ENCODE measurements at regions not wholly inside any gene's neighbourhood (a gene's known extent, or its start where the extent isn't known, plus 50 kb on each side); places are given as distances from the start of the nearest gene placed in this dataset.
A peak's percentile ranks its signal among the peaks of the same experiment; 100 is the strongest.

DNA sequence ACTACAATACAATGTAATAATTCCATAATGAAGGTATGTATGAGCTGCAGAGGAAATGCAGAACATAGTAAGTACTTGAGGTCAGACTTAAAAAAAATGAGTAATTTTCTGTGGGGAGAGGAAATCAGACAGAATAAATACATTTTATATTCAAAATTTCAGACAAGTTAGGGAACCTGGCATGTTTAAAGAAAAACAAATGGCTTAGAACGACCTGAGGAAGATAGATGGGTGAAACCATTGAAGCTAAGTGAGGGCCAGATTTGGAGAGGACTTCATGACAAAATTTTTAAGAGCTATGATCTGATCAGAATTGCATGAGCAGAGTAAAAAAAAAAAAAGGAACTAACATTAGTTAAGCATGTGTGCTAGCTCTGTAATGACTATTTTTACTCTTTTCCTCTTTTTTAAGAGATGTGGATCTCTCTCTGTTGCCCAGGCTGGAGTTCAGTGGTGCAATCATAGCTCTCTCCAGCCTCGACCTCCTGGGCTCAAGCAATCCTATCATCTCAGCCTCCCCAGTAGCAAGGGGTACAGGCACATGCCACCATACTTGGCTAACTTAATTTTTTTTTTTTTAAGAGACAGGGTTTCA, 157.6 kb upstream of the PDE3A start:
- H3K4me3 ChIP-seq (ENCODE audit: low read depth in 1 of 2, low read length in 2 of 2), result no peak overlapping the region
- H3K27me3 ChIP-seq (ENCODE audit: low read depth, low read length), result no peaks in the 10 kb centered on the region
- no peak overlapping the region for H3K27ac ChIP-seq (ENCODE audit: low read length)
- peaks cover 16 to 27% of the 10 kb centered on the region in 2 donors for H3K4me1 ChIP-seq (ENCODE audit: control insufficient read depth in 1 of 2, insufficient read depth in 2 of 2, low read length in 2 of 2)
- no peaks in the 10 kb centered on the region for H3K9me3 ChIP-seq (ENCODE audit: control insufficient read depth in 1 of 2, low read length in 2 of 2)
- no peaks in the 10 kb centered on the region for H3K36me3 ChIP-seq (ENCODE audit: control insufficient read depth in 1 of 2, insufficient read depth in 2 of 2, low read length in 2 of 2)

GRCh38 chr12:20211541-20211940, 156.8 kb upstream of the PDE3A start:
- peaks cover 16 to 27% of the 10 kb centered on the region in 2 donors for H3K4me1 ChIP-seq (ENCODE audit: control insufficient read depth in 1 of 2, insufficient read depth in 2 of 2, low read length in 2 of 2)
- H3K27me3 ChIP-seq (ENCODE audit: low read depth, low read length), result no peaks in the 10 kb centered on the region
- peak overlapping the region; percentile 19 to 40 for H3K4me3 ChIP-seq (ENCODE audit: low read depth in 1 of 2, low read length in 2 of 2)
- H3K36me3 ChIP-seq (ENCODE audit: control insufficient read depth in 1 of 2, insufficient read depth in 2 of 2, low read length in 2 of 2), result no peaks in the 10 kb centered on the region
- H3K9me3 ChIP-seq (ENCODE audit: control insufficient read depth in 1 of 2, low read length in 2 of 2), result no peaks in the 10 kb centered on the region
- H3K27ac ChIP-seq (ENCODE audit: low read length), result peak overlapping the region; percentile 77

DNA sequence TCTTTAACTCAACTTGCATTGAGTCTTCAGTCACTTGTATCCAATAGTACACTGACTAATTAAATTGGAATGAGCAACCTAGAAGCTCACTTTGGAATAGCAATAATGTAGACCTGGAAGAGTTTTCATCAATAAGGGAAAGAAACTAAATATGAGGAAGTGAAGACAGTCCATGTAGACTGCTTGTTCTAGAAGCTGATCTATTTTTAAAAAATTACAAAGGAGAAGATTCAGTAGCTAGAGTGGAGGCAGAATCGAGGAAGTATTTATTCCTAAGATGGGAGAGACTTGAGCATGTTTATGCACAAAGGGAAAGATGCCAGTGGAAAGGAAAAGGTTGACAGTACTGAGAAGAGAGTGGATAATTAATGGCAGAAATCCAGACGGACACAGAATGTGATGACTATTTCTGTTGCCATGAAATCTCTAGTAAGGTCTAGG, 156.3 kb upstream of the PDE3A start:
- H3K27ac ChIP-seq (ENCODE audit: low read length), result peak overlapping the region; percentile 77
- no peaks in the 10 kb centered on the region for H3K9me3 ChIP-seq (ENCODE audit: control insufficient read depth in 1 of 2, low read length in 2 of 2)
- peak overlapping the region; percentile 19 to 40 for H3K4me3 ChIP-seq (ENCODE audit: low read depth in 1 of 2, low read length in 2 of 2)
- H3K36me3 ChIP-seq (ENCODE audit: control insufficient read depth in 1 of 2, insufficient read depth in 2 of 2, low read length in 2 of 2), result no peaks in the 10 kb centered on the region
- no peaks in the 10 kb centered on the region for H3K27me3 ChIP-seq (ENCODE audit: low read depth, low read length)
- H3K4me1 ChIP-seq (ENCODE audit: control insufficient read depth in 1 of 2, insufficient read depth in 2 of 2, low read length in 2 of 2), result peaks cover 16 to 27% of the 10 kb centered on the region in 2 donors

DNA sequence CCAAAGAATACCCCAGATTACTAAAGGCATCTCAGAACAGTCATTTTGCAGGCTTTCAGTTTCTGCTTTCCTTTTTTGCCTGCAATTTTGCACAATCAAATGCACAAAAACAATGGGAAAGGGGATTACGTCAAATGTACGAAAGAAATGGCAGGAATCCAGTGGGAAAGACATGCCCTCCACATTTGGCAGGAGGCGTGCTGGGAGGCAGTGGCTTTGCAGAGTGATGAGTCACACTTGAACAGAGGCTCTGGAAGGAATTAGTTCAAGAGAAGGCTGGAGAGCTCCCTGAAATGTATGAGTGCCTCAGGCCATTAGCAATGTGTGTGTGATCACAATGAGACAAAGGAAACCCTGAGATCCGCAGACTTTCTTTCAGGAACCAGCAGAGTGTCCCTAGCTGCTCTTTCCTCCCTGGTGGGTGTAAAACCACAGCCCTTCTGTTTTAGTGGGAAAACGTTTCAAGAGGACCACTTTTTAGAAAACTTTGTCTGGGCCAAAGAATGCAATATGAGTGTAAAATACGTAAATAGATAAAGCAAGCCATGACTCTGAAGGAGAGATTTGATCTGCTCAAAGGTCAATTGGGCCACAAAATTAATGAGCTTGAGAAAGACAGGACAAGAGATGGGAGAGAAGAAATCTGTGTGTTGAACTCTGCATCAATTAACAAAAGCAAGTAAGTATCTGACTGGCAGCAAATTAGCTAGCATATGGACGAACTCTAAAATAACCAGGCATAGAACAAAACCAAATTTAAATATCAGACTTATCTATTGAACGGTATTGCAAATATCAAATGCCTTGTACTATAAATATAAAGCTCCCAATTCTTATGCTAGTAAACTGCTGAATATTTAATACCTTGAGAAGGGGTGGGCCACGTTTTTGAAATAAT, 155.4 kb upstream of the PDE3A start:
- Histone ChIP-seq H3K36me3 (ENCODE audit: control insufficient read depth in 1 of 2, insufficient read depth in 2 of 2, low read length in 2 of 2) (no peaks in the 10 kb centered on the region), H3K4me1 (ENCODE audit: control insufficient read depth in 1 of 2, insufficient read depth in 2 of 2, low read length in 2 of 2) (peaks cover 16 to 27% of the 10 kb centered on the region in 2 donors), H3K9me3 (ENCODE audit: control insufficient read depth in 1 of 2, low read length in 2 of 2) (no peaks in the 10 kb centered on the region), H3K4me3 (ENCODE audit: low read depth in 1 of 2, low read length in 2 of 2) (peak overlapping the region; percentile 5 to 40), H3K27me3 (ENCODE audit: low read depth, low read length) (no peaks in the 10 kb centered on the region), H3K27ac (ENCODE audit: low read length) (peak overlapping the region; percentile 77)

- Histone ChIP-seq H3K36me3 (ENCODE audit: control insufficient read depth in 1 of 2, insufficient read depth in 2 of 2, low read length in 2 of 2) (no peaks in the 10 kb centered on the region), H3K27ac (ENCODE audit: low read length) (no peak overlapping the region), H3K9me3 (ENCODE audit: control insufficient read depth in 1 of 2, low read length in 2 of 2) (no peaks in the 10 kb centered on the region), H3K4me1 (ENCODE audit: control insufficient read depth in 1 of 2, insufficient read depth in 2 of 2, low read length in 2 of 2) (peaks cover 16 to 27% of the 10 kb centered on the region in 2 donors), H3K27me3 (ENCODE audit: low read depth, low read length) (no peaks in the 10 kb centered on the region), H3K4me3 (ENCODE audit: low read depth in 1 of 2, low read length in 2 of 2) (no peak overlapping the region)
Observed at GRCh38 chr12:20213723-20214625, 154.4 kb upstream of the PDE3A start.

DNA sequence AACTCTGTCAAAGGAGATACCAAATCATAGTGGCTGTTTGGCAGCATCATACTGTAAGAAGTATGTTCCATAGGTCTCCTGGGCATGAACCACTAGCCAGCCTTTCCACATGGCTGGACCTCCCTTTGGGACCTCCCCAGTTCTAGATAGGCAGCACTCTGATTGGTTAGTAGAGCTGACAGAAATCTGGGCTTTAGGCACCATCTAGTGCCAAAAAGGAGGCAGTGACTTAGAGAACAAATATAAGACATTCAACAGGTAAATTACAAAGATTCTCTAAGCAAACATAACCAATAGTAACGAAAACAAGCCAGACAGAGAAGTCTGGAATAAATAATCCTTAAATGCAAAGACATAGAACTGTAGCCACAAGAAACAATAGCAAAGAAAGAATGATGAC, 148.0 kb upstream of the PDE3A start:
- Histone ChIP-seq H3K27me3 (ENCODE audit: low read depth, low read length) (no peaks in the 10 kb centered on the region), H3K4me3 (ENCODE audit: low read depth in 1 of 2, low read length in 2 of 2) (no peak overlapping the region), H3K27ac (ENCODE audit: low read length) (no peak overlapping the region), H3K4me1 (ENCODE audit: control insufficient read depth in 1 of 2, insufficient read depth in 2 of 2, low read length in 2 of 2) (no peaks in the 10 kb centered on the region), H3K9me3 (ENCODE audit: control insufficient read depth in 1 of 2, low read length in 2 of 2) (no peaks in the 10 kb centered on the region), H3K36me3 (ENCODE audit: control insufficient read depth in 1 of 2, insufficient read depth in 2 of 2, low read length in 2 of 2) (no peaks in the 10 kb centered on the region)

GRCh38 chr12:20232931-20233675, 135.2 kb upstream of the PDE3A start:
- H3K4me3 ChIP-seq (ENCODE audit: low read depth in 1 of 2, low read length in 2 of 2), result no peak overlapping the region
- H3K9me3 ChIP-seq (ENCODE audit: control insufficient read depth in 1 of 2, low read length in 2 of 2), result no peaks in the 10 kb centered on the region
- no peaks in the 10 kb centered on the region for H3K27me3 ChIP-seq (ENCODE audit: low read depth, low read length)
- H3K4me1 ChIP-seq (ENCODE audit: control insufficient read depth in 1 of 2, insufficient read depth in 2 of 2, low read length in 2 of 2), result no peaks in the 10 kb centered on the region
- H3K27ac ChIP-seq (ENCODE audit: low read length), result no peak overlapping the region
- H3K36me3 ChIP-seq (ENCODE audit: control insufficient read depth in 1 of 2, insufficient read depth in 2 of 2, low read length in 2 of 2), result no peaks in the 10 kb centered on the region

DNA sequence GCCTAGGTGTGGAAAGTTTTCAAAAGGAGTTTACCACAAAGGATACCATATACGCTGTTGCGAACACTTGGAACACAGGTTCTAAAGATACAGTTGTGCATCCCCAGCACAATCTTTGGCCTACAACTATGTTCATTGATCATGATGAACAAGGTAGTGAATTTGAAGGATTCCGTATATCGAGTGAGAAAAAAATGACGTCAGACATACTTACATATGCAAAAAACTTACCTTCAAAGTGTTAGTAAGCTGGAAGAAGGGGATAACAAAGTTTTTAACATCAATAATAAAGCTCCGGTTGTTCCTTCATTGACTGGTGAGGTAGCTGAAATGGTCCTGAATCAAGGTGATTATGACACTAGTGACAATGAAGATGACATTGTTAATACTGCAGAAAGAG, 133.9 kb upstream of the PDE3A start:
- no peak overlapping the region for H3K4me3 ChIP-seq (ENCODE audit: low read depth in 1 of 2, low read length in 2 of 2)
- no peaks in the 10 kb centered on the region for H3K36me3 ChIP-seq (ENCODE audit: control insufficient read depth in 1 of 2, insufficient read depth in 2 of 2, low read length in 2 of 2)
- H3K27ac ChIP-seq (ENCODE audit: low read length), result no peak overlapping the region
- H3K27me3 ChIP-seq (ENCODE audit: low read depth, low read length), result no peaks in the 10 kb centered on the region
- no peaks in the 10 kb centered on the region for H3K4me1 ChIP-seq (ENCODE audit: control insufficient read depth in 1 of 2, insufficient read depth in 2 of 2, low read length in 2 of 2)
- H3K9me3 ChIP-seq (ENCODE audit: control insufficient read depth in 1 of 2, low read length in 2 of 2), result no peaks in the 10 kb centered on the region

GRCh38 chr12:20237091-20237490, 131.2 kb upstream of the PDE3A start:
- H3K36me3 ChIP-seq (ENCODE audit: control insufficient read depth in 1 of 2, insufficient read depth in 2 of 2, low read length in 2 of 2), result no peaks in the 10 kb centered on the region
- no peak overlapping the region for H3K4me3 ChIP-seq (ENCODE audit: low read depth in 1 of 2, low read length in 2 of 2)
- no peaks in the 10 kb centered on the region for H3K9me3 ChIP-seq (ENCODE audit: control insufficient read depth in 1 of 2, low read length in 2 of 2)
- H3K4me1 ChIP-seq (ENCODE audit: control insufficient read depth in 1 of 2, insufficient read depth in 2 of 2, low read length in 2 of 2), result no peaks in the 10 kb centered on the region
- H3K27ac ChIP-seq (ENCODE audit: low read length), result no peak overlapping the region
- H3K27me3 ChIP-seq (ENCODE audit: low read depth, low read length), result no peaks in the 10 kb centered on the region

DNA sequence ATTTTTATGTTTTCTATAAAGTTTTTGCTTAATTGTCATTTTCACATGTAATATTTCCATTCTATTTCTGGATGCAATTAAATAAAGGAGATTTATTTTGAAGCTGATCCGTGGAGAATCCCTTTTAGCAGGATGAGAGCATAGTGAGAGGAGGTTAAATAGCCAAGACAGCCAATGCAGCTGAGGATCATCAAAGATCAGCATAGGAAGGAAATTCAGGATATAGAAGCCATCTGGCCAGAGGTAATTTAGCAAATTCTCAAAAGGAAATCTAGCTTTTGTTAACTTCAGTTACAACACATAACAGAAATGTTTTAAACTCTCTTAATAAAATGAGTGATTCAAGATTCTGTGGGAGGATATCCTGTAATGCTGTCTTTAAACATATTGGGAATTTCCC, 122.8 kb upstream of the PDE3A start:
- Histone ChIP-seq H3K27ac (ENCODE audit: low read length) (no peak overlapping the region), H3K27me3 (ENCODE audit: low read depth, low read length) (no peaks in the 10 kb centered on the region), H3K4me3 (ENCODE audit: low read depth in 1 of 2, low read length in 2 of 2) (no peak overlapping the region), H3K4me1 (ENCODE audit: control insufficient read depth in 1 of 2, insufficient read depth in 2 of 2, low read length in 2 of 2) (no peaks in the 10 kb centered on the region), H3K9me3 (ENCODE audit: control insufficient read depth in 1 of 2, low read length in 2 of 2) (no peaks in the 10 kb centered on the region), H3K36me3 (ENCODE audit: control insufficient read depth in 1 of 2, insufficient read depth in 2 of 2, low read length in 2 of 2) (no peaks in the 10 kb centered on the region)

Measured in muscle layer of duodenum (tissue), 2 donors.